Activated naive CD8-positive, alpha-beta T cell treated with anti-CD3 and anti-CD28 coated beads for 36 hours (primary cell): ENCODE measurements at regions not wholly inside any gene's neighbourhood (a gene's known extent, or its start where the extent isn't known, plus 50 kb on each side); places are given as distances from the start of the nearest gene placed in this dataset.

Source experiments
- DNase-seq: peaks from one replicate; pipeline ENCODE4 v3.0.0; 2021
- H3K27ac Mint-ChIP-seq: one replicate; pipeline ENCODE4 v1.8.0; 2022; ENCODE audit warnings: mild to moderate bottlenecking, moderate library complexity, mixed read lengths
- H3K27me3 Mint-ChIP-seq: one replicate; pipeline ENCODE4 v1.8.0; 2022; ENCODE audit warnings: mild to moderate bottlenecking, mixed read lengths
- H3K36me3 Mint-ChIP-seq: one replicate; pipeline ENCODE4 v1.8.0; 2021; ENCODE audit warnings: mild to moderate bottlenecking, mixed read lengths
- H3K4me1 Mint-ChIP-seq: one replicate; pipeline ENCODE4 v1.8.0; 2021; ENCODE audit warnings: mixed read lengths
- H3K4me3 Mint-ChIP-seq: one replicate; pipeline ENCODE4 v1.8.0; 2022; ENCODE audit warnings: mild to moderate bottlenecking, moderate library complexity, mixed read lengths
- H3K9me3 Mint-ChIP-seq: one replicate; pipeline ENCODE4 v1.8.0; 2022; ENCODE audit warnings: mixed read lengths

- Mint-ChIP-seq H3K9me3 (peaks cover under 1% of the 10 kb centered on the region), H3K27ac (no peak overlapping the region), H3K27me3 (no peaks in the 10 kb centered on the region), H3K4me3 (no peak overlapping the region), H3K36me3 (no peaks in the 10 kb centered on the region), H3K4me1 (no peaks in the 10 kb centered on the region)
- DNase-seq, result no peak
Observed at GRCh38 chr20:10951904-10952303, 278.1 kb upstream of the JAG1 start.

GRCh38 chr20:10953437-10953836 lies 279.6 kb upstream of the JAG1 start:
- H3K4me1 Mint-ChIP-seq, result no peaks in the 10 kb centered on the region
- DNase-seq, result no peak
- no peak overlapping the region for H3K4me3 Mint-ChIP-seq
- no peaks in the 10 kb centered on the region for H3K36me3 Mint-ChIP-seq
- no peaks in the 10 kb centered on the region for H3K9me3 Mint-ChIP-seq
- H3K27me3 Mint-ChIP-seq, result no peaks in the 10 kb centered on the region
- no peak overlapping the region for H3K27ac Mint-ChIP-seq

DNA sequence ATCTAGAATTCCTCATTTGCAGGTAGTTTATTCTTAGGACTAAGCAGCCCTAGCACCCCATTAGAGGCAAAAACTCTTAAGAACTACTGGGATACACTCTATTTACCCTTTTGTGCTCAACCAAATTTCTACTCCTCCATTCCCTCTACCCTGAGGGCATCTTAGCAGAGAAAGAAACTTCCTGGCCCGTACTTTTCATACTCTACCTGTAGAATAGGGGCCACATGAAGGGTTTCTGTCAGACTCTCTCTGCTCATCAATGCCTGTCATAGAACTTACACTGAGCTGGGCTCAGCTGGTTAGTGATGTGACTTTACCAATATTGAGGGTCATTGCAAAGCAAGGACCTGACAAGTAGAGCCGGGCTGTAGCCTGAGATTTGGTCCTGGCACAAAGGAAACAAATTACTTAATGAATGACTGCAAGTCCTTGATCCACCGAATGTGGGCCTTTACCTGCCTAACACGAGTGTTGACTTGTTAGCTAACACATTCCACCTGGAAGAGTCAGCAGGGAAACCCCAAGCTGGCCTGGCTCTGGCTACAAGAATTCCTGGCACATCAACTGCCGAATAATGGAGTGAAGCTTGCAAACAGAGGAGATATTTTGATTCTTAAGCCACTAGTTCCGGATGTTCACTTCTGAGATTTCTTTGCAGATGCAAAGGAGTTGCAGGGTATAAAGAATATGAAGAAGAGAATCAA lies 280.5 kb upstream of the JAG1 start:
- no peak overlapping the region for H3K4me3 Mint-ChIP-seq
- no peaks in the 10 kb centered on the region for H3K36me3 Mint-ChIP-seq
- no peak overlapping the region for H3K27ac Mint-ChIP-seq
- H3K9me3 Mint-ChIP-seq, result no peaks in the 10 kb centered on the region
- no peaks in the 10 kb centered on the region for H3K27me3 Mint-ChIP-seq
- no peak for DNase-seq
- H3K4me1 Mint-ChIP-seq, result no peaks in the 10 kb centered on the region

GRCh38 chr20:10954908-10955580 lies 281.2 kb upstream of the JAG1 start:
- no peaks in the 10 kb centered on the region for H3K27me3 Mint-ChIP-seq
- no peak overlapping the region for H3K4me3 Mint-ChIP-seq
- no peaks in the 10 kb centered on the region for H3K4me1 Mint-ChIP-seq
- no peak for DNase-seq
- H3K9me3 Mint-ChIP-seq, result no peaks in the 10 kb centered on the region
- no peaks in the 10 kb centered on the region for H3K36me3 Mint-ChIP-seq
- no peak overlapping the region for H3K27ac Mint-ChIP-seq

DNA sequence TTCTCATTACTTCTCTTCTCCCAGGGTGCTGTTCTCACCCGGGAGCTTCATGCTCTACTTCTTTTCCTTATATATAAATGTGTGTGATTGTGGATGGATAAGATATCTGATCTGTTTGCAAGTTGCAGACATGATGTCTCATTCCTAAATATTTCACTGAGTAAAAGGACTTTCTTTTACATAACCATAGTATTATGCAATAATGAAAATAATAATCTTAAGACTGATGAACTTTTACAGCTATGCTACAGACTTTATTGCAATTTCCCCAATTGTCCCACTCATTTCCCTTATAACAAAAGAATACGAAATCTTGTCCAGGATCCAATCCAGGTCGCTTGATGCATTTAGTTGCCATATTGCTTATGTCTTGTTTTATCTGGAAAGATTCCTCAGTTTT lies 284.5 kb upstream of the JAG1 start:
- Mint-ChIP-seq H3K27me3 (no peaks in the 10 kb centered on the region), H3K36me3 (no peaks in the 10 kb centered on the region), H3K4me1 (no peaks in the 10 kb centered on the region), H3K27ac (no peak overlapping the region), H3K4me3 (no peak overlapping the region), H3K9me3 (no peaks in the 10 kb centered on the region)
- DNase-seq, result no peak

GRCh38 chr20:10960416-10960815 lies 286.6 kb upstream of the JAG1 start:
- DNase-seq, result no peak
- Mint-ChIP-seq H3K36me3 (no peaks in the 10 kb centered on the region), H3K27ac (no peak overlapping the region), H3K27me3 (no peaks in the 10 kb centered on the region), H3K4me1 (no peaks in the 10 kb centered on the region), H3K4me3 (no peak overlapping the region), H3K9me3 (no peaks in the 10 kb centered on the region)

DNA sequence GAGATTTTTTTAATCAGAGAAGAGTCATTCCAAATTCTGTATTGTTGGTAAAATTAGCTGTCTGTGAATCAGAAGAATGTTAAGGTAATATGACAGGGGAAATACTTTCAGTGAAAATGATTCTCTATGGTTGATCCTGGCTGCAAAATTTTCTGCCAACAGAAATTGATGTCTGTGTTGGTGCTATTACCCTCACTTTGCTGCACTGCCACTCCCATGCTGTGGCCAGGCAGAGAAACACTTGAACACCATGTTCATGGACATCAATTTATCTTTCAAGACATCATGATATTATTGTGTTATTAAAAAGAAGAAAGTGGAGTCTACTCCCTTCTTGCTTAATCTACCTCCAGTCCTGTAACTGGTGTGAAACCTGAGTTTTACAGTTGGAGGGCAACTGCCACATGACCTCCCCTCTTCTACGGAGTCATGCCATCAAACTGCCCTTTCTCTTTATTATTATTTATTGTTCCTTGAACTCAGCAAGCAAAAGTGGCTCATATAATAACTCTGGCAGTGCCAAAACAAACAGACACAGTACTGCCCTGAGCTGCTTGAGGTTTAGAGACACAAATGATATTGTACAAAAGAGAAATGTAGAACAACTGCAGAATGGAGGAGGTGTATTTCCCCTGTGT lies 288.0 kb upstream of the JAG1 start:
- no peaks in the 10 kb centered on the region for H3K27me3 Mint-ChIP-seq
- H3K36me3 Mint-ChIP-seq, result no peaks in the 10 kb centered on the region
- DNase-seq, result no peak
- no peaks in the 10 kb centered on the region for H3K9me3 Mint-ChIP-seq
- H3K4me3 Mint-ChIP-seq, result no peak overlapping the region
- no peak overlapping the region for H3K27ac Mint-ChIP-seq
- no peaks in the 10 kb centered on the region for H3K4me1 Mint-ChIP-seq

GRCh38 chr20:10962937-10963336 lies 289.1 kb upstream of the JAG1 start:
- H3K36me3 Mint-ChIP-seq, result no peaks in the 10 kb centered on the region
- H3K4me3 Mint-ChIP-seq, result no peak overlapping the region
- H3K27me3 Mint-ChIP-seq, result no peaks in the 10 kb centered on the region
- no peak for DNase-seq
- H3K27ac Mint-ChIP-seq, result no peak overlapping the region
- no peaks in the 10 kb centered on the region for H3K4me1 Mint-ChIP-seq
- H3K9me3 Mint-ChIP-seq, result no peaks in the 10 kb centered on the region

DNA sequence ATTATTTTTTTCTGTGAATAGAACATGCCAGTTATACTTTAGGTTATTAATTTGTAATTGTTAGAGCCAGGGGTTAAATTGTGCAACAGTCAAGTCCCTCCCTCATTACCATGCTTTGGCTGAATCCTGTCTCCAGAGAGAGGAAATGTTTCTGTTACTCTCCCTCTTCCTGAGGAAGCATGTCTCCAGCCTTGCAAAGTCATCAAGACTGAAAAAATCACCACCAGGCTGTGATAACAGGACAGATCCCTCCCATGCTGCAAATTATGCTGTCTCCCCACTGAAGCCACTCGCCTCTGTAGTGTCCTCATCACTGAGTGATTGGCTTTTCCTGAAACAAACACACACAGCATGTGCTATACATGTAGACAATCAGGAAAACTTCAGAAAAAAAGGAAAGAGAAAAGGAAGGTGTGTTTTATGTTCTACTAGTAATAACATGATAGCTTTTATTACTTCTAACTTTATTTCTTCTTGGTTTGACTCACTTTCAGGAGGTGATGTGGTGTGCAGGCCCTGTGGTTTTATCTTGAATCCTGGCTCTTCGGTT lies 290.0 kb upstream of the JAG1 start:
- no peak overlapping the region for H3K4me3 Mint-ChIP-seq
- H3K27ac Mint-ChIP-seq, result no peak overlapping the region
- H3K27me3 Mint-ChIP-seq, result no peaks in the 10 kb centered on the region
- H3K4me1 Mint-ChIP-seq, result no peaks in the 10 kb centered on the region
- no peaks in the 10 kb centered on the region for H3K9me3 Mint-ChIP-seq
- no peak for DNase-seq
- H3K36me3 Mint-ChIP-seq, result no peaks in the 10 kb centered on the region

DNA sequence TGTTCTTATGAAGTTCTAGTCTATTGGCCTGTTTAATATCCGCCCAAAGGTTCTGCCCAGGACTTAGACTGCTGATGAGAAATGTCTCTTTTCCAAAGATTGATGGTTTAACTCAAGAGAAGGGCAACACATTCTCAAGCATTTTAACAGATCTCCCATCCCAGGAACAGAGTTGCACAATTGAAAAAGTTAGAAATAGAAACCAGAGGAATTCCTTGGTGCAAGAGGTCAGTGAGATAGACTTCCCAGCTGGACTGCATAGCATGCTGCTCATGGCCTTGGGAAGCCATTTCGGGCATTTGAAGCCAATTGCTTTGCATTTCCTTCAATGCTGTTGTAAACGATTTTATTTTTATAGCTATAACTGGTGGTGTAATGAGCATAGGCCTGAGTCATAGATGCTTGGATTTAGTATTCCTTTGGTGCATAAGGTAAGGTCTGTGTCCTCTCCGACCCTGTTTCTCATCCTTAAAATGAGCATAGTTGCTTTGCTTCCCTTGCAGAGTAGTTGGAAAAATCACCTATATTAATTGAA lies 292.2 kb upstream of the JAG1 start:
- Mint-ChIP-seq H3K27me3 (no peaks in the 10 kb centered on the region), H3K4me3 (no peak overlapping the region), H3K27ac (no peak overlapping the region), H3K36me3 (no peaks in the 10 kb centered on the region), H3K9me3 (no peaks in the 10 kb centered on the region), H3K4me1 (no peaks in the 10 kb centered on the region)
- DNase-seq, result no peak

DNA sequence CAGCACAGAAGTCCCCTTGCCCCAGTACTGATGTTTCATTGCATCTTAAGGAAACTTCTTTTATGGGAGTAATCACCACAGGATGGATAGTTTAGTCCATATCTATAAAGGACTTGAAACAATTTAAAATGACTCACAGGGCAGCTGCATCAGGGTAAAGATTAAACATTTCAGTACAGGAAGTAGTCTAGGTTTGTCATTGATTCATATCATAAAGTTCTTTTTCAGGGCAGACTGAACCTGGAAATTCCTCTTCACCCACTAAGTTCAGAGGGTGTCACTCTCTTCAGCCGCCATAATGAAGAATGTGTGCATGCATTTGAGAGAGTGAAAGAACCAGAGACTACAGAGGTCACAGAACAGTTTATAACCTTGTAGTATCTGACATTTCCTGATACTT lies 296.3 kb upstream of the JAG1 start:
- Mint-ChIP-seq H3K4me1 (no peaks in the 10 kb centered on the region), H3K36me3 (no peaks in the 10 kb centered on the region), H3K9me3 (peaks cover 2% of the 10 kb centered on the region), H3K4me3 (no peak overlapping the region), H3K27me3 (no peaks in the 10 kb centered on the region), H3K27ac (no peak overlapping the region)
- DNase-seq, result no peak

DNA sequence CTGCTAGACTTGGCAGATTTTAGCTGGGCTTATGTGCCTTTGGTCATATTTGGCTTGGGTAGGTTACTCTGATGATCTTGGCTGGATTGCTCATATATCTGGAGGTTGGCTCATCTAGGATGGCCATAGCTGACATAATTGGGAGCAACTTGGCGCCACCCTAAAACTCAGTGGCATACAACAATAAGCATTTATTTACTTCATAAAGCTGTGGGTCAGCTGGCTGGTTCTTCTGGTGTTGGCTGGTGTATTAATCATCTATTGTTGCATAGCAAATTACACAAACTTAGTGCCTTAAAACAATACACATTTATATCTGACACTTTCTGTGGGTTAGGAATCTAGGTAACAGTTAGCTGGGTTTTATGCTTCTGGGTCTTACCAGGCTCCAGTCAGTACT lies 297.3 kb upstream of the JAG1 start:
- no peaks in the 10 kb centered on the region for H3K36me3 Mint-ChIP-seq

GRCh38 chr20:10972219-10972860 lies 298.5 kb upstream of the JAG1 start:
- Mint-ChIP-seq H3K36me3 (no peaks in the 10 kb centered on the region), H3K27me3 (no peaks in the 10 kb centered on the region), H3K4me1 (no peaks in the 10 kb centered on the region), H3K9me3 (peaks cover 2% of the 10 kb centered on the region), H3K27ac (no peak overlapping the region), H3K4me3 (no peak overlapping the region)
- no peak for DNase-seq

More for the DNA sequence above, 297.3 kb upstream of the JAG1 start:
- H3K27ac Mint-ChIP-seq, result no peak overlapping the region
- no peak overlapping the region for H3K4me3 Mint-ChIP-seq
- DNase-seq, result no peak
- H3K27me3 Mint-ChIP-seq, result no peaks in the 10 kb centered on the region
- no peaks in the 10 kb centered on the region for H3K4me1 Mint-ChIP-seq
- peaks cover 2% of the 10 kb centered on the region for H3K9me3 Mint-ChIP-seq

DNA sequence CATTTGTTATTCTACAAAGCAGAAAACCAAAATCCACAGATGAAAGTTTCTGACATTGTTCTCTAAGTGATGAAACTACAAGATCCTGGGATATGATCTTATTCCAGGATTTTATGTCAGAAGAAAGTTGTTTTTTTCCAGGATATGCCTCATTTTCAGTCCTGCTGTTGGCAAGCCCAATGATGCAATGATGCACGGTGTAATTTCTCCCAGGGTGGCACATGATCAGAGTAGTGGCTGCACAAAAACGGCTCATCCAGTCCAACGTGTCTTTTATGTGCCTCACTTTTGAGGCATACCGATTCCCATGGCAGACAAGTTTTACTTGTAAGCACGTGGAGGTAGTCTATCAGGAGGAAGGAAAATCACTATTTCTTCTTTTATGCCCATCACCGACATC lies 302.3 kb upstream of the JAG1 start:
- H3K27ac Mint-ChIP-seq, result no peak overlapping the region
- no peak for DNase-seq
- no peak overlapping the region for H3K4me3 Mint-ChIP-seq
- H3K4me1 Mint-ChIP-seq, result no peaks in the 10 kb centered on the region
- H3K9me3 Mint-ChIP-seq, result peaks cover 2% of the 10 kb centered on the region
- no peaks in the 10 kb centered on the region for H3K27me3 Mint-ChIP-seq
- H3K36me3 Mint-ChIP-seq, result no peaks in the 10 kb centered on the region
